SK-N-MC (cell line): ENCODE measurements at regions not wholly inside any gene's neighbourhood (a gene's known extent, or its start where the extent isn't known, plus 50 kb on each side); places are given as distances from the start of the nearest gene placed in this dataset.
"Not testable (repeated sequence)": the region's sequence is repeated elsewhere in the genome, so short reads cannot be mapped to it uniquely, and the experiment has no call there.

Source experiments
- DNase-seq: peaks from one replicate; pipeline ENCODE4 v3.0.0-alpha.2; 2011; ENCODE audit warnings: low read depth, low spot score
- H3K27ac ChIP-seq: fragments of 200-600 bp; sonication (generic); 2 replicates; pipeline ENCODE4 v1.5.1; 2016; ENCODE audit warnings: mixed run types
- H3K36me3 ChIP-seq: fragments of 200-600 bp; sonication (generic); 2 replicates; pipeline ENCODE4 v1.6.1; 2017; ENCODE audit warnings: antibody characterized with exemption, low read length, mixed read lengths; ENCODE audit not compliant: insufficient read depth
- H3K4me3 ChIP-seq: fragments of 200-600 bp; sonication (generic); 2 replicates; pipeline ENCODE4 v1.5.1; 2016
- H3K9ac ChIP-seq: fragments of 200-600 bp; sonication (generic); 2 replicates; pipeline ENCODE4 v1.8.0; 2017; ENCODE audit warnings: mixed run types, mixed read lengths; ENCODE audit not compliant: insufficient read length
- H3K9me3 ChIP-seq: fragments of 200-600 bp; sonication (generic); 2 replicates; pipeline ENCODE4 v1.6.1; 2017; ENCODE audit warnings: low read depth, mild to moderate bottlenecking, antibody characterized with exemption, low read length, moderate library complexity, mixed read lengths
- EZH2 ChIP-seq: fragments of 200-600 bp; sonication (generic); IDR thresholded peaks from one replicate; pipeline ENCODE4 v1.6.1; 2017; ENCODE audit warnings: antibody characterized with exemption
- FOXP2 ChIP-seq: optimal IDR thresholded peaks from 2 replicates; pipeline ENCODE3; 2011; ENCODE audit warnings: mild to moderate bottlenecking, moderate library complexity; ENCODE audit not compliant: insufficient read depth; ENCODE audit errors: extremely low read length, control extremely low read depth
- POLR2AphosphoS5 ChIP-seq: IDR thresholded peaks from 2 replicates; pipeline ENCODE4 v1.6.1; 2012; ENCODE audit warnings: mild to moderate bottlenecking, low read depth, low read length, borderline replicate concordance

- peak overlapping the region; percentile 97; the same call in 1 of the 2 replicates for H3K27ac ChIP-seq
- no peaks in the 10 kb centered on the region for H3K36me3 ChIP-seq
- no peak for DNase-seq
- no peaks in the 10 kb centered on the region for H3K9me3 ChIP-seq
- TF ChIP-seq EZH2 (no peak), POLR2AphosphoS5 (no peak), FOXP2 (no peak)
- H3K9ac ChIP-seq, result no peak overlapping the region
- H3K4me3 ChIP-seq, result no peak overlapping the region
Observed at GRCh38 chr5:68026092-68026885, 189.3 kb upstream of the PIK3R1 start.

DNA sequence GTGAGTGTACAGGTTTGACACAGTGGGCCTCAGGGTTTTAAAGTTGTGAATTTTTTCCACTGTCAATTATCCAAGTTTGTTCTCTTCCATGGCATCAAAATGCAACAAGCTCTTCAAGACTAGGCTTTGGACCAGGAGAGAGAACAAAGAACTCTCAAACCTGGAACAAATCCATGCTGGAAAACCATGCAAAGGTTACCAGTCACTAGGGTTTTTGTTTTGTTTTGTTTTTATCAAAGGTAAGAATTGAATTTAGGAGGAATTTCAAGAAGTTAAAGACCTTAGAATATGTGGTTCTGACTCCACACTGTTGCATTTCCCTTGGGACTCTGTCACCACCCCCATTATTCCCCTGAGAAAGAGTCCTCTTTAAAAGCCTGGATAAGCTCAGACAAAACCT, 191.1 kb upstream of the PIK3R1 start:
- no peak for TF ChIP-seq FOXP2
- TF ChIP-seq EZH2, result no peak
- no peak for TF ChIP-seq POLR2AphosphoS5
- Histone ChIP-seq H3K4me3 (no peak overlapping the region), H3K9me3 (no peaks in the 10 kb centered on the region), H3K27ac (no peak overlapping the region), H3K36me3 (no peaks in the 10 kb centered on the region), H3K9ac (no peak overlapping the region)
- DNase-seq, result no peak

DNA sequence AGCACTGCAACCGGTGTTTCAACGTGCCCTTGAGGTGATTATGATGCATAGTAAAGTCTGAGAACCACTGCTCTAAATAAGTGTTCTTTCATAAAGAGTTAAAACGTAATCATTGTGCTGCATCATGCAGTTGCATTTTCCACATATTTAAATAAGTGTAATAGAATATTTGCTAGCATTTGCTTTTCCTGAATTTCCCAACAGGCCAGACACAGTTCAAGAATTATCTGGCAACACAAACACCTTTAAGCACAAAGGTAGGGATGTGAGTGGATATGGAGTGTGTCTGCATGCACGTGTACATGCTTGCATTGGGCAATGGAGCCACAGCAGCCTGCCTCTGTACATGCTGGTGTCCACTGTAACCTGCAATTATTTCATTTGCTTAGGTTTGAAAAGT, 193.6 kb upstream of the PIK3R1 start:
- TF ChIP-seq POLR2AphosphoS5 (no peak), FOXP2 (no peak), EZH2 (no peak)
- Histone ChIP-seq H3K36me3 (no peaks in the 10 kb centered on the region), H3K9ac (no peak overlapping the region), H3K27ac (no peak overlapping the region), H3K4me3 (no peak overlapping the region), H3K9me3 (no peaks in the 10 kb centered on the region)
- DNase-seq, result no peak

GRCh38 chr5:68021227-68021626, 194.3 kb upstream of the PIK3R1 start:
- no peak overlapping the region for H3K9ac ChIP-seq
- no peaks in the 10 kb centered on the region for H3K36me3 ChIP-seq
- no peak overlapping the region for H3K4me3 ChIP-seq
- no peak for DNase-seq
- TF ChIP-seq EZH2 (no peak), POLR2AphosphoS5 (no peak), FOXP2 (no peak)
- H3K9me3 ChIP-seq, result no peaks in the 10 kb centered on the region
- H3K27ac ChIP-seq, result peak overlapping the region; percentile 11; the same call in 1 of the 2 replicates

- not testable (repeated sequence) for DNase-seq, H3K4me3 ChIP-seq, H3K9ac ChIP-seq, H3K36me3 ChIP-seq, H3K9me3 ChIP-seq
- peak overlapping the region; percentile 11; the same call in 1 of the 2 replicates for H3K27ac ChIP-seq
Observed at GRCh38 chr5:68020461-68020969, 195.0 kb upstream of the PIK3R1 start.

- TF ChIP-seq FOXP2, result no peak
- TF ChIP-seq EZH2, result no peak
- TF ChIP-seq POLR2AphosphoS5, result no peak
- no peaks in the 10 kb centered on the region for H3K36me3 ChIP-seq
- no peaks in the 10 kb centered on the region for H3K9me3 ChIP-seq
- DNase-seq, result no peak
- no peak overlapping the region for H3K9ac ChIP-seq
- no peak overlapping the region for H3K4me3 ChIP-seq
- no peak overlapping the region for H3K27ac ChIP-seq
Observed at GRCh38 chr5:68015381-68016302, 199.9 kb upstream of the PIK3R1 start.

DNA sequence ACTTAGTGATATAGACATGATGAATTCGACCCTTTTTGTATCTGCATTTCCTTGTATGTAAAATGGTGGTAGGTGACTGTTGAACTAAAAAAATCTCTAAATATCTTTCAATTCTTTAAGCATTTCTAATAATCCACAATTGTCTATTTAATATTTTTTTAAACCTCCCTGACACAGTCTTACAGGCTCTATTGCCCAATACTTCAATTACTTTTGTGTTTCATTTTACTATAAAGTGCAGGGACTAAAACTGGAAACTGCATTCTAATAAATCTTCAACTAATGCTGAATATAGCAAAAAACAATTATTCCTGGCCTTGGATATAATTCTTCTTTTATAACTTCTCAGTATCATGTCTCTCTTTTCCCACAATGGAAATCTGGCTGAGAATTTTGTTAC, 202.7 kb upstream of the PIK3R1 start:
- TF ChIP-seq EZH2, result no peak
- TF ChIP-seq POLR2AphosphoS5, result no peak
- TF ChIP-seq FOXP2, result no peak
- no peak overlapping the region for H3K27ac ChIP-seq
- H3K4me3 ChIP-seq, result no peak overlapping the region
- H3K9me3 ChIP-seq, result no peaks in the 10 kb centered on the region
- no peak for DNase-seq
- H3K36me3 ChIP-seq, result no peaks in the 10 kb centered on the region
- H3K9ac ChIP-seq, result no peak overlapping the region

- TF ChIP-seq POLR2AphosphoS5, result no peak
- TF ChIP-seq EZH2, result no peak
- TF ChIP-seq FOXP2, result no peak
- H3K36me3 ChIP-seq, result no peaks in the 10 kb centered on the region
- H3K9ac ChIP-seq, result no peak overlapping the region
- H3K4me3 ChIP-seq, result no peak overlapping the region
- DNase-seq, result no peak
- H3K9me3 ChIP-seq, result no peaks in the 10 kb centered on the region
- H3K27ac ChIP-seq, result no peak overlapping the region
Observed at GRCh38 chr5:68012429-68012828, 203.1 kb upstream of the PIK3R1 start.

GRCh38 chr5:68011801-68012200, 203.8 kb upstream of the PIK3R1 start:
- no peak overlapping the region for H3K9ac ChIP-seq
- H3K27ac ChIP-seq, result no peak overlapping the region
- no peak for DNase-seq
- no peak overlapping the region for H3K4me3 ChIP-seq
- H3K9me3 ChIP-seq, result no peaks in the 10 kb centered on the region
- TF ChIP-seq EZH2, result no peak
- TF ChIP-seq POLR2AphosphoS5, result no peak
- TF ChIP-seq FOXP2, result no peak
- H3K36me3 ChIP-seq, result no peaks in the 10 kb centered on the region
